ENCODE measurements at regions not wholly inside any gene's neighbourhood (a gene's known extent, or its start where the extent isn't known, plus 50 kb on each side); places are given as distances from the start of the nearest gene placed in this dataset.

DNA sequence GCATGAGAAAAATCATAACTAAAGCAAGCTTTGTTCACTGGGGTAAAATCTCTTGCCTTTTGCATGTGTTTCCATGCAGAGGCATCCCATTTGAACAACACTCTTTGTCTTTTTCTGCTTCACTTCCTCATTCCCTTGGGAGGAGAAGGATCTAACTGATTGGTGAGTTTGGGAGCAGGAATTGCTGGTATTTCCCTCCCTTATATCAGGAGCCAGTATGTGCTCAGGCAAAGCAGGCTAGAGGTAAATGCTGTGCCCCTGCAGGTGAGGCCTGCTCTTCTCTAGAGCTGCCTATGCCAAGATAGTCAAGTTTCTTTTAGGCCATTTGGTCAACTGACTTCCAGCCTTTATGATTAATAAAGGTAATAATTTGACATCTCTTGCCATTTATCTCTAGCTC lies 179.9 kb downstream of the COX7C start:
- TF ChIP-seq, protein P1, sequence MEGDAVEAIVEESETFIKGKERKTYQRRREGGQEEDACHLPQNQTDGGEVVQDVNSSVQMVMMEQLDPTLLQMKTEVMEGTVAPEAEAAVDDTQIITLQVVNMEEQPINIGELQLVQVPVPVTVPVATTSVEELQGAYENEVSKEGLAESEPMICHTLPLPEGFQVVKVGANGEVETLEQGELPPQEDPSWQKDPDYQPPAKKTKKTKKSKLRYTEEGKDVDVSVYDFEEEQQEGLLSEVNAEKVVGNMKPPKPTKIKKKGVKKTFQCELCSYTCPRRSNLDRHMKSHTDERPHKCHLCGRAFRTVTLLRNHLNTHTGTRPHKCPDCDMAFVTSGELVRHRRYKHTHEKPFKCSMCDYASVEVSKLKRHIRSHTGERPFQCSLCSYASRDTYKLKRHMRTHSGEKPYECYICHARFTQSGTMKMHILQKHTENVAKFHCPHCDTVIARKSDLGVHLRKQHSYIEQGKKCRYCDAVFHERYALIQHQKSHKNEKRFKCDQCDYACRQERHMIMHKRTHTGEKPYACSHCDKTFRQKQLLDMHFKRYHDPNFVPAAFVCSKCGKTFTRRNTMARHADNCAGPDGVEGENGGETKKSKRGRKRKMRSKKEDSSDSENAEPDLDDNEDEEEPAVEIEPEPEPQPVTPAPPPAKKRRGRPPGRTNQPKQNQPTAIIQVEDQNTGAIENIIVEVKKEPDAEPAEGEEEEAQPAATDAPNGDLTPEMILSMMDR (IDR thresholded peaks at IDR 0.05): no peak
- no peak for TF ChIP-seq POLR2A (IDR thresholded peaks at IDR 0.05)
